ENCODE measurements at regions not wholly inside any gene's neighbourhood (a gene's known extent, or its start where the extent isn't known, plus 50 kb on each side); places are given as distances from the start of the nearest gene placed in this dataset.

- TF ChIP-seq USF1 (IDR thresholded peaks at IDR 0.05) (no peak), MAX (IDR thresholded peaks at IDR 0.05) (no peak), ZBTB7A (IDR thresholded peaks at IDR 0.05; ENCODE audit: low read depth) (no peak), REST (IDR thresholded peaks at IDR 0.05; ENCODE audit: low read depth) (no peak), RAD21 (IDR thresholded peaks at IDR 0.05; ENCODE audit: low read depth) (no peak), CREB1 (IDR thresholded peaks at IDR 0.05; ENCODE audit: low read depth) (no peak), EP300 (IDR thresholded peaks at IDR 0.05; ENCODE audit: borderline replicate concordance) (no peak), EGR1 (IDR thresholded peaks at IDR 0.05) (no peak), YY1 (IDR thresholded peaks at IDR 0.05; ENCODE audit: low read depth) (no peak), CEBPB (IDR thresholded peaks at IDR 0.05) (no peak), TAF1 (IDR thresholded peaks at IDR 0.05; ENCODE audit: low read depth) (no peak)
Measured at GRCh38 chr4:152207378-152207720, 328.5 kb downstream of the FBXW7 start.
